K562 (cell line): ENCODE measurements at regions not wholly inside any gene's neighbourhood (a gene's known extent, or its start where the extent isn't known, plus 50 kb on each side); places are given as distances from the start of the nearest gene placed in this dataset.

Experiments used
- ATAC-seq: fragments of 200-7000 bp; cut with Tn5 transposase; 3 replicates; pipeline ENCODE4 v1.9.1; 2020; ENCODE audit warnings: moderate library complexity
- BruUV-seq: library from RNA; stranded (reverse); fragments of 400-500 nt; replicated peaks from 2 replicates; lab custom pipeline; 2021; lab: Mats Ljungman, UMichigan
- CTCF ChIA-PET: fragments of 300-600 bp; formaldehyde crosslinking; extraction: SDS; loops from one replicate; lab custom pipeline; 2021; ENCODE audit warnings: low intra/inter-chr PET ratio; lab: Yijun Ruan, JAX
- POLR2A ChIA-PET: fragments of 300-600, 350-650 bp; sonication (Branson Sonifier 250); formaldehyde crosslinking; extraction: SDS; loops from one replicate; lab custom pipeline; 2021; ENCODE audit warnings: antibody characterized with exemption, inconsistent platforms; lab: Yijun Ruan, JAX
- DNase-seq, 4 experiments: peaks; one replicate each; pipeline versions ENCODE4 v3.0.0 to v3.0.0-alpha.2; 2011 to 2018; ENCODE audit warnings: low spot score in 3 of 4, mixed read lengths in 3 of 4; ENCODE audit errors: extremely low read depth in 1 of 4
- FAIRE-seq: peaks from 2 replicates; lab custom pipeline; 2011; peaks lifted over from hg19 to GRCh38; lab: Jason Lieb, UNC
- H2AFZ ChIP-seq: 2 replicates; pipeline ENCODE4 v1.6.0; 2011; ENCODE audit warnings: low read depth, low read length, control low read depth, inconsistent platforms
- H3K27ac ChIP-seq: fragments of 200-600 bp; 3 replicates; pipeline ENCODE4 v1.8.0; 2011; ENCODE audit warnings: low read depth, mild to moderate bottlenecking, control low read depth, inconsistent platforms, low read length, moderate library complexity, mixed read lengths; ENCODE audit errors: extremely low read depth
- H3K27me3 ChIP-seq, 2 experiments: fragments of 300-600 bp in 1 of 2; 2 replicates in 1 of 2; 3 replicates in 1 of 2; pipeline versions ENCODE4 v1.6.0 to v1.8.0; 2011; ENCODE audit warnings: inconsistent platforms in 2 of 2, low read length in 2 of 2, mild to moderate bottlenecking in 1 of 2, mixed read lengths in 1 of 2, moderate library complexity in 1 of 2; ENCODE audit not compliant: control insufficient read depth in 2 of 2, insufficient read depth in 2 of 2
- H3K36me3 ChIP-seq: fragments of 300-600 bp; 3 replicates; pipeline ENCODE4 v1.8.0; 2011; ENCODE audit warnings: mild to moderate bottlenecking, low read length, inconsistent platforms; ENCODE audit not compliant: control insufficient read depth, insufficient read depth
- H3K4me1 ChIP-seq, 2 experiments: fragments of 200-600 bp in 1 of 2; replicated peaks in 1 of 2; 2 replicates in 1 of 2; 3 replicates in 1 of 2; pipeline versions ENCODE4 v1.5.1 to v1.8.0; 2011; ENCODE audit warnings: inconsistent platforms in 2 of 2, low read length in 2 of 2, mild to moderate bottlenecking in 1 of 2, mixed read lengths in 1 of 2, moderate library complexity in 1 of 2; ENCODE audit not compliant: control insufficient read depth in 2 of 2, insufficient read depth in 2 of 2
- H3K4me2 ChIP-seq: 2 replicates; pipeline ENCODE4 v1.6.1; 2011; ENCODE audit warnings: low read length, control low read depth, inconsistent platforms, mixed read lengths; ENCODE audit not compliant: insufficient read depth
- H3K4me3 ChIP-seq: fragments of 200-600 bp; sonication (generic), shearing (Covaris generic); 2 replicates; pipeline ENCODE4 v1.5.1; 2016; ENCODE audit warnings: control low read depth, inconsistent platforms
- H3K79me2 ChIP-seq: fragments of 200-600 bp; 3 replicates; pipeline ENCODE4 v1.8.0; 2011; ENCODE audit warnings: low read length, inconsistent platforms; ENCODE audit not compliant: control insufficient read depth, insufficient read depth
- H3K9ac ChIP-seq, 2 experiments: 2 replicates each; pipeline versions ENCODE4 v1.6.0 to v1.6.1; 2011; ENCODE audit warnings: low read depth in 2 of 2, low read length in 2 of 2, control low read depth in 1 of 2, inconsistent platforms in 1 of 2, mild to moderate bottlenecking in 1 of 2, mixed read lengths in 1 of 2; ENCODE audit not compliant: insufficient read depth in 1 of 2
- H3K9me1 ChIP-seq: one replicate; pipeline ENCODE4 v1.6.0; 2011; ENCODE audit warnings: inconsistent platforms, mild to moderate bottlenecking, low read length, moderate library complexity; ENCODE audit not compliant: control insufficient read depth, insufficient read depth
- H3K9me3 ChIP-seq: replicated peaks from 2 replicates; pipeline ENCODE4 v1.5.1; 2011; ENCODE audit warnings: low read depth, low read length, inconsistent platforms; ENCODE audit not compliant: control insufficient read depth, insufficient read depth
- H4K20me1 ChIP-seq: replicated peaks from 2 replicates; pipeline ENCODE4 v1.6.1; 2011; ENCODE audit warnings: low read length, inconsistent platforms, mixed read lengths; ENCODE audit not compliant: control insufficient read depth, insufficient read depth
- POLR2AphosphoS2 ChIP-seq: IDR thresholded peaks from 2 replicates; pipeline ENCODE4 v1.6.1; 2012; ENCODE audit warnings: low read length, improper control_type of control experiment
- SMAD1 ChIP-seq: fragments of 150-350 bp; IDR thresholded peaks from 2 replicates; pipeline ENCODE4 v1.6.1; 2014; ENCODE audit warnings: low read length, low read depth; ENCODE audit not compliant: partially characterized antibody
- ZBTB40 ChIP-seq, 2 experiments: fragments of 450-650 bp in 1 of 2; sonication (generic) in 1 of 2; formaldehyde crosslinking in 1 of 2; IDR thresholded peaks; 2 replicates each; pipeline versions ENCODE4 v1.7.1 to v1.9.0; 2016 to 2022; ENCODE audit warnings: inconsistent platforms in 1 of 2, mild to moderate bottlenecking in 1 of 2, missing genetic modification reagents in 1 of 2
- ZNF395 ChIP-seq: fragments of 200-800 bp; sonication (Bioruptor generic); IDR thresholded peaks from 2 replicates; pipeline ENCODE4 v1.6.1; 2017; ENCODE audit warnings: missing genetic modification characterization, missing compliant biosample characterization
- ZNF518B ChIP-seq: fragments of 250-450 bp; sonication (Bioruptor Pico); IDR thresholded peaks from 2 replicates; pipeline ENCODE4 v1.5.0; 2021; ENCODE audit warnings: mild to moderate bottlenecking, moderate library complexity
- WGBS: fragments of 100-300 bp; shearing (Covaris generic); methylation state at CpG from one replicate; pipeline ENCODE4 v1.1.6; 2016; ENCODE audit warnings: low coverage, mixed read lengths; ENCODE audit not compliant: insufficient coverage; ENCODE audit errors: missing lambda C conversion rate; 5-methylcytosine and 5-hydroxymethylcytosine counted together
- in situ Hi-C: fragments of 300-500 bp; cut with MboI; formaldehyde crosslinking; loops from 4 replicates; pipeline ENCODE4 v1.15.0; 2018; ENCODE audit warnings: inconsistent platforms, mixed read lengths
- intact Hi-C: fragments of 100-400 bp; cut with micrococcal nuclease; formaldehyde crosslinking; loops from 2 replicates; pipeline ENCODE4 v1.14.2; 2022

- no peak for TF ChIP-seq ZNF395 (CRISPR knock-in tag)
Measured at GRCh38 chr1:14296795-14297194, 301.7 kb upstream of the KAZN start (continued).

GRCh38 chr1:14297356-14297755, 301.1 kb upstream of the KAZN start:
- Histone ChIP-seq H3K27ac (no peak overlapping the region), H3K4me2 (no peak overlapping the region), H3K36me3 (no peaks in the 10 kb centered on the region), H3K4me3 (no peak overlapping the region), H3K27me3 (peaks cover 10 to 50% of the 10 kb centered on the region in 2 experiments), H3K9ac (no peak overlapping the region), H2AFZ (no peak overlapping the region), H3K79me2 (no peaks in the 10 kb centered on the region), H3K9me3 (no peaks in the 10 kb centered on the region), H3K9me1 (no peaks in the 10 kb centered on the region), H3K4me1 (no peaks in the 10 kb centered on the region), H4K20me1 (no peaks in the 10 kb centered on the region)
- DNase-seq (no peak), ATAC-seq (no peak), FAIRE-seq (no peak)
- ChIA-PET CTCF (no interaction called here), POLR2A (interaction anchor here (0.6 kb wide), 1 partner anchor 259 kb away, joined by 3 read pairs; no protein-coding TSS in a partner anchor)
- in situ Hi-C loops: no loop called here
- no TSS peak for BruUV-seq
- intact Hi-C loops: no loop called here
- WGBS: 8% methylated on average over 3 of the region's 3 CpGs
- TF ChIP-seq ZNF518B (CRISPR knock-in tag): no peak
- TF ChIP-seq ZBTB40 (IDR thresholded peaks at IDR 0.05): no peak
- no peak for TF ChIP-seq ZBTB40 (CRISPR knock-in tag; IDR thresholded peaks at IDR 0.05)
- TF ChIP-seq POLR2AphosphoS2: no peak
- no peak for TF ChIP-seq SMAD1
